Nephron progenitor cell (in vitro differentiated cells): ENCODE measurements at regions not wholly inside any gene's neighbourhood (a gene's known extent, or its start where the extent isn't known, plus 50 kb on each side); places are given as distances from the start of the nearest gene placed in this dataset.

Experiments
- DNase-seq: peaks from one replicate; pipeline ENCODE4 v3.0.0; 2021
- H3K27ac Mint-ChIP-seq: 2 replicates; pipeline ENCODE4 v1.8.0; 2021; ENCODE audit warnings: mild to moderate bottlenecking, moderate library complexity, mixed read lengths
- H3K27me3 Mint-ChIP-seq: 2 replicates; pipeline ENCODE4 v1.8.0; 2021; ENCODE audit warnings: mild to moderate bottlenecking, low read depth, mixed read lengths; ENCODE audit not compliant: poor library complexity
- H3K36me3 Mint-ChIP-seq: 2 replicates; pipeline ENCODE4 v1.8.0; 2021; ENCODE audit warnings: low read depth, mixed read lengths
- H3K4me1 Mint-ChIP-seq: 2 replicates; pipeline ENCODE4 v1.8.0; 2021; ENCODE audit warnings: mixed read lengths
- H3K4me3 Mint-ChIP-seq: 2 replicates; pipeline ENCODE4 v1.8.0; 2021; ENCODE audit warnings: mild to moderate bottlenecking, moderate library complexity, mixed read lengths
- H3K9me3 Mint-ChIP-seq: 2 replicates; pipeline ENCODE4 v1.8.0; 2021; ENCODE audit warnings: mild to moderate bottlenecking, moderate library complexity, mixed read lengths
- CTCF ChIP-seq: fragments of 200-600 bp; sonication (generic); IDR thresholded peaks from 2 replicates; pipeline ENCODE4 v1.5.0; 2021; ENCODE audit warnings: antibody characterized with exemption

GRCh38 chr4:116872941-116873340 is 212.4 kb downstream of the TRAM1L1 start:
- Mint-ChIP-seq H3K9me3 (no peaks in the 10 kb centered on the region), H3K4me3 (no peak overlapping the region), H3K27me3 (no peaks in the 10 kb centered on the region), H3K36me3 (no peaks in the 10 kb centered on the region), H3K27ac (no peak overlapping the region), H3K4me1 (peaks cover 8% of the 10 kb centered on the region)
- no peak for TF ChIP-seq CTCF
- no peak for DNase-seq

- H3K4me3 Mint-ChIP-seq = no peak overlapping the region
- H3K36me3 Mint-ChIP-seq = no peaks in the 10 kb centered on the region
- H3K27me3 Mint-ChIP-seq = no peaks in the 10 kb centered on the region
- no peak overlapping the region for H3K27ac Mint-ChIP-seq
- H3K9me3 Mint-ChIP-seq = no peaks in the 10 kb centered on the region
- no peak for DNase-seq
- no peak for TF ChIP-seq CTCF
- H3K4me1 Mint-ChIP-seq = peaks cover 8% of the 10 kb centered on the region
These were observed 213.1 kb downstream of the TRAM1L1 start for GRCh38 chr4:116872308-116872707.

- Mint-ChIP-seq H3K9me3 (no peaks in the 10 kb centered on the region), H3K27ac (peak overlapping the region; percentile 34), H3K27me3 (no peaks in the 10 kb centered on the region), H3K36me3 (no peaks in the 10 kb centered on the region), H3K4me1 (peaks cover 8% of the 10 kb centered on the region), H3K4me3 (no peak overlapping the region)
- TF ChIP-seq CTCF = no peak
- DNase-seq = no peak
These were observed 214.7 kb downstream of the TRAM1L1 start for GRCh38 chr4:116870686-116871085.

- no peak for DNase-seq
- Mint-ChIP-seq H3K4me3 (no peak overlapping the region), H3K27me3 (no peaks in the 10 kb centered on the region), H3K4me1 (peaks cover 8% of the 10 kb centered on the region), H3K27ac (no peak overlapping the region), H3K36me3 (no peaks in the 10 kb centered on the region), H3K9me3 (no peaks in the 10 kb centered on the region)
- TF ChIP-seq CTCF = no peak
These were observed 219.3 kb downstream of the TRAM1L1 start for GRCh38 chr4:116866106-116866505.

GRCh38 chr4:116862592-116862991 is 222.8 kb downstream of the TRAM1L1 start:
- Mint-ChIP-seq H3K27me3 (no peaks in the 10 kb centered on the region), H3K36me3 (no peaks in the 10 kb centered on the region), H3K4me3 (no peak overlapping the region), H3K4me1 (no peaks in the 10 kb centered on the region), H3K27ac (no peak overlapping the region), H3K9me3 (no peaks in the 10 kb centered on the region)
- no peak for DNase-seq
- no peak for TF ChIP-seq CTCF

GRCh38 chr4:116860891-116861290 is 224.5 kb downstream of the TRAM1L1 start:
- no peaks in the 10 kb centered on the region for H3K4me1 Mint-ChIP-seq
- no peaks in the 10 kb centered on the region for H3K36me3 Mint-ChIP-seq
- no peak overlapping the region for H3K4me3 Mint-ChIP-seq
- no peaks in the 10 kb centered on the region for H3K9me3 Mint-ChIP-seq
- no peak for DNase-seq
- H3K27me3 Mint-ChIP-seq = no peaks in the 10 kb centered on the region
- H3K27ac Mint-ChIP-seq = no peak overlapping the region
- no peak for TF ChIP-seq CTCF
